ENCODE measurements at regions not wholly inside any gene's neighbourhood (a gene's known extent, or its start where the extent isn't known, plus 50 kb on each side); places are given as distances from the start of the nearest gene placed in this dataset.

DNA sequence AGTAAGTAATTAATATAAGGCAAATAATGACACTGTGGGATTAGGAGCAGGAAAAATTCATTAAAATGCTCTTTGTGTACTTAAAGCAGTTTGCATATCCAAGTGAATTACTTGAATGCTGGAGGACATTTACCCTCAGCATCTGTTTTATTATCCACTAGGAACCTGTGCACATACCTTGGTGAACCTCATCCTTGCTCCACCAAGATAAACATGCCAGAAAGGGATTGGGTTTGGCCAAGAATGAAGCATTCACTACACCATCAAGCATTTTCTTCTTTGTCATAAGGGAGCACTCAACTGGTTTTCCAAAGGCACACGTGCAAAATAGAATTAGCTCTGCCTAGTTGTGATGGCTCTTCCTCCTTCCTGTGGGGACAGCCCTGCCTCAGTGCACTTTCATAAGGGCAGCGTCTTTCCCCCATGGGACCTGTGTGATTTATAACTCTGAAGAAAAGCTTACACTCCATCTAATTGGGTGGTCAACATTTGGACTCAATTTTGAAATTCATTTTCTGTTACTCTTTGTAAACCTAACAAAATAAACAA is 291.7 kb downstream of the USP46 start:
- POLR2A ChIA-PET: no interaction called here
- no peak for TF ChIP-seq CTCF (IDR thresholded peaks at IDR 0.05; ENCODE audit: insufficient read depth, low read length, missing control alignments)
- DNase-seq (ENCODE audit: low read depth, low spot score): no peak
- H3K4me3 ChIP-seq (ENCODE audit: low read depth, low read length): no peak overlapping the region
- CTCF ChIA-PET: interaction anchor here (2.2 kb wide), 1 partner anchor 9 kb away, joined by 7 read pairs; no protein-coding TSS in a partner anchor

DNA sequence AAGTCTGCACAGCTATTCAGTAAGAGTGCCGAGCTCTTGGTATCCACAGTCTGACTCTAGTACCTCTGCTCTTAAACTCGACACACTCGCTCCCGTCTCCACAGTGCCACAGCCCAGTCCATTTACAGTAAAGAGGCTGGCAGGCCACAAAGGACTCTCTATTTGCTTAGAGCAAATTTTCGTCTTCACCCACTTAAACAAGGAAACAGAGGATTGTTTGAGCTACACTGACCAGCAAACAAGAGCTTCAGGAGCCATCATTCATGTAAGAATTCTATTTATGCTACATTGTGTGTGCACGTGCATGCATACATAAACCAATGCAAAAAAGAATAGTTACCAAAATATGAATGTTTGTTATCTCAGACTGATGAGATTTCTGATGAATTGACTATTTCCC is 290.2 kb downstream of the USP46 start:
- ChIA-PET CTCF (no interaction called here), POLR2A (no interaction called here)
- TF ChIP-seq CTCF (IDR thresholded peaks at IDR 0.05; ENCODE audit: insufficient read depth, low read length, missing control alignments): no peak

DNA sequence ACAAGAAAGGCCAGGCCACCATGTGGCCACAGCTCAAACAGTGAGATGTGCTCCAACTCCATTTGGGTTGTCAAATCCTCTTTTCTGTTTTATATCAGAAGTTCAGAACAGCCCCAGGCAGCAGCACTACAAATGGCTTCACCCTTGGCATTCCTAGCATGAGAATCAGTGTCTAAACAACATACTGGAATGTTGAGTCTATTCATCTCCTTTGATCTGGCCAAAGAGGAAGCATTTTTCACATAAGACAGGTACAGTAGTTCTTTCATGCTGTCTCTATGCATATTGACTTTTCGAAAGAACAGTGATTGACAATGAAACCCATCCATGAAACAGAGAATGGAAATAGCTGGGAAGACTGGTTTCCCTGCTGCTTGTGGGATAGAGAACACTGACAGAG is 289.5 kb downstream of the USP46 start:
- ChIA-PET CTCF (interaction anchor here (1.7 kb wide), 1 partner anchor 615 kb away, joined by 3 read pairs; no protein-coding TSS in a partner anchor), POLR2A (no interaction called here)
- H3K4me3 ChIP-seq (ENCODE audit: low read depth, low read length): no peak overlapping the region
- no peak for DNase-seq (ENCODE audit: low read depth, low spot score)
- TF ChIP-seq CTCF (IDR thresholded peaks at IDR 0.05; ENCODE audit: insufficient read depth, low read length, missing control alignments): no peak

More for the DNA sequence above, 290.2 kb downstream of the USP46 start:
- no peak overlapping the region for H3K4me3 ChIP-seq (ENCODE audit: low read depth, low read length)
- no peak for DNase-seq (ENCODE audit: low read depth, low spot score)

GRCh38 chr4:52370576-52370975 is 288.5 kb downstream of the USP46 start:
- no peak for TF ChIP-seq CTCF (IDR thresholded peaks at IDR 0.05; ENCODE audit: insufficient read depth, low read length, missing control alignments)
- POLR2A ChIA-PET: no interaction called here
- no peak overlapping the region for H3K4me3 ChIP-seq (ENCODE audit: low read depth, low read length)
- no peak for DNase-seq (ENCODE audit: low read depth, low spot score)
- CTCF ChIA-PET: interaction anchor here (1.4 to 1.7 kb wide), 2 partner anchors 613 to 614 kb away, joined by 3 to 8 read pairs; no protein-coding TSS in a partner anchor

GRCh38 chr4:52371841-52372240 is 287.3 kb downstream of the USP46 start:
- no peak overlapping the region for H3K4me3 ChIP-seq (ENCODE audit: low read depth, low read length)
- no peak for DNase-seq (ENCODE audit: low read depth, low spot score)
- CTCF ChIA-PET: interaction anchor here (1.4 kb wide), 1 partner anchor 611 kb away, joined by 8 read pairs; no protein-coding TSS in a partner anchor
- POLR2A ChIA-PET: no interaction called here
- no peak for TF ChIP-seq CTCF (IDR thresholded peaks at IDR 0.05; ENCODE audit: insufficient read depth, low read length, missing control alignments)

GRCh38 chr4:52372269-52372668 is 286.8 kb downstream of the USP46 start:
- TF ChIP-seq CTCF (IDR thresholded peaks at IDR 0.05; ENCODE audit: insufficient read depth, low read length, missing control alignments): no peak
- no peak overlapping the region for H3K4me3 ChIP-seq (ENCODE audit: low read depth, low read length)
- no peak for DNase-seq (ENCODE audit: low read depth, low spot score)
- ChIA-PET POLR2A (no interaction called here), CTCF (interaction anchor here (6.0 kb wide), 1 partner anchor 610 kb away, joined by 79 read pairs; no protein-coding TSS in a partner anchor)
